BJ (cell line): ENCODE measurements at regions not wholly inside any gene's neighbourhood (a gene's known extent, or its start where the extent isn't known, plus 50 kb on each side); places are given as distances from the start of the nearest gene placed in this dataset.

ENCODE experiments used
- CTCF ChIA-PET: fragments of 350-600 bp; formaldehyde crosslinking; extraction: SDS; loops from one replicate; lab custom pipeline; 2021; ENCODE audit warnings: antibody characterized with exemption, inconsistent platforms; lab: Yijun Ruan, JAX
- POLR2A ChIA-PET: fragments of 300-600 bp; sonication (Branson Sonifier 250); formaldehyde crosslinking; extraction: SDS; loops from one replicate; lab custom pipeline; 2021; ENCODE audit warnings: antibody characterized with exemption; lab: Charles Lee
- DNase-seq: peaks from one replicate; pipeline ENCODE4 v3.0.0-alpha.2; 2011; ENCODE audit warnings: low read depth
- H3K27me3 ChIP-seq: 2 replicates; pipeline ENCODE4 v1.6.0; 2011; ENCODE audit warnings: low read length; ENCODE audit not compliant: control insufficient read depth, insufficient read depth
- H3K36me3 ChIP-seq: 2 replicates; pipeline ENCODE4 v1.5.1; 2011; ENCODE audit warnings: low read length; ENCODE audit not compliant: control insufficient read depth, insufficient read depth
- H3K4me3 ChIP-seq: 2 replicates; pipeline ENCODE4 v1.5.1; 2011; ENCODE audit warnings: low read depth, mild to moderate bottlenecking, control low read depth, low read length
- CTCF ChIP-seq: IDR thresholded peaks from 2 replicates; pipeline ENCODE4 v1.5.1; 2011; ENCODE audit warnings: low read depth, mild to moderate bottlenecking, control low read depth, inconsistent platforms, low read length, moderate library complexity; ENCODE audit not compliant: insufficient read depth

GRCh38 chr13:109913186-109913585 is 126.8 kb upstream of the IRS2 start:
- DNase-seq = no peak
- no peaks in the 10 kb centered on the region for H3K36me3 ChIP-seq
- H3K4me3 ChIP-seq = no peak overlapping the region
- ChIA-PET POLR2A (no interaction called here), CTCF (interaction anchor here (1.3 kb wide), 1 partner anchor 13 kb away, joined by 3 read pairs; no protein-coding TSS in a partner anchor)
- H3K27me3 ChIP-seq = no peaks in the 10 kb centered on the region
- TF ChIP-seq CTCF = no peak

GRCh38 chr13:109910194-109910593 is 123.8 kb upstream of the IRS2 start:
- no peaks in the 10 kb centered on the region for H3K27me3 ChIP-seq
- POLR2A ChIA-PET = no interaction called here
- H3K4me3 ChIP-seq = no peak overlapping the region
- no peak for TF ChIP-seq CTCF
- DNase-seq = no peak
- no peaks in the 10 kb centered on the region for H3K36me3 ChIP-seq
- CTCF ChIA-PET = interaction anchor here (0.5 to 0.8 kb wide), 2 partner anchors 200 to 460 kb away, joined by 3 read pairs; no protein-coding TSS in a partner anchor

GRCh38 chr13:109906976-109907375 is 120.6 kb upstream of the IRS2 start:
- no peak for TF ChIP-seq CTCF
- Histone ChIP-seq H3K27me3 (no peaks in the 10 kb centered on the region), H3K4me3 (no peak overlapping the region), H3K36me3 (no peaks in the 10 kb centered on the region)
- CTCF ChIA-PET = no interaction called here
- DNase-seq = no peak
- POLR2A ChIA-PET = no interaction called here

GRCh38 chr13:109904218-109904617 is 117.8 kb upstream of the IRS2 start:
- Histone ChIP-seq H3K36me3 (no peaks in the 10 kb centered on the region), H3K27me3 (no peaks in the 10 kb centered on the region), H3K4me3 (no peak overlapping the region)
- no peak for DNase-seq
- ChIA-PET CTCF (no interaction called here), POLR2A (no interaction called here)
- no peak for TF ChIP-seq CTCF

GRCh38 chr13:109900741-109901140 is 114.4 kb upstream of the IRS2 start:
- Histone ChIP-seq H3K4me3 (no peak overlapping the region), H3K27me3 (no peaks in the 10 kb centered on the region), H3K36me3 (no peaks in the 10 kb centered on the region)
- TF ChIP-seq CTCF = no peak
- ChIA-PET POLR2A (no interaction called here), CTCF (interaction anchor here (0.9 to 1.0 kb wide), 2 partner anchors 12 to 20 kb away, joined by 3 read pairs; no protein-coding TSS in a partner anchor)
- DNase-seq = no peak
